GM06990 (cell line): ENCODE measurements at regions not wholly inside any gene's neighbourhood (a gene's known extent, or its start where the extent isn't known, plus 50 kb on each side); places are given as distances from the start of the nearest gene placed in this dataset.

Source experiments
- DNase-seq: peaks from one replicate; pipeline ENCODE4 v3.0.0-alpha.2; 2011; ENCODE audit not compliant: insufficient read length; ENCODE audit errors: extremely low read depth
- H3K27me3 ChIP-seq: replicated peaks from 2 replicates; pipeline ENCODE4 v1.6.0; 2011; ENCODE audit warnings: low read length; ENCODE audit not compliant: control insufficient read depth, insufficient read depth
- H3K36me3 ChIP-seq: 2 replicates; pipeline ENCODE4 v1.5.1; 2011; ENCODE audit warnings: low read length; ENCODE audit not compliant: control insufficient read depth, insufficient read depth
- H3K4me3 ChIP-seq: replicated peaks from 2 replicates; pipeline ENCODE4 v1.5.1; 2011; ENCODE audit warnings: low read depth, mild to moderate bottlenecking, control low read depth, low read length
- TF ChIP-seq, protein P1 (sequence below): IDR thresholded peaks from 2 replicates; pipeline ENCODE4 v1.5.1; 2011; ENCODE audit warnings: low read length, control low read depth, mild to moderate bottlenecking, inconsistent platforms; ENCODE audit not compliant: insufficient read depth, poor library complexity, severe bottlenecking

- H3K4me3 ChIP-seq, result no peak overlapping the region
- no peaks in the 10 kb centered on the region for H3K36me3 ChIP-seq
- H3K27me3 ChIP-seq, result no peaks in the 10 kb centered on the region
- TF ChIP-seq, protein P1, sequence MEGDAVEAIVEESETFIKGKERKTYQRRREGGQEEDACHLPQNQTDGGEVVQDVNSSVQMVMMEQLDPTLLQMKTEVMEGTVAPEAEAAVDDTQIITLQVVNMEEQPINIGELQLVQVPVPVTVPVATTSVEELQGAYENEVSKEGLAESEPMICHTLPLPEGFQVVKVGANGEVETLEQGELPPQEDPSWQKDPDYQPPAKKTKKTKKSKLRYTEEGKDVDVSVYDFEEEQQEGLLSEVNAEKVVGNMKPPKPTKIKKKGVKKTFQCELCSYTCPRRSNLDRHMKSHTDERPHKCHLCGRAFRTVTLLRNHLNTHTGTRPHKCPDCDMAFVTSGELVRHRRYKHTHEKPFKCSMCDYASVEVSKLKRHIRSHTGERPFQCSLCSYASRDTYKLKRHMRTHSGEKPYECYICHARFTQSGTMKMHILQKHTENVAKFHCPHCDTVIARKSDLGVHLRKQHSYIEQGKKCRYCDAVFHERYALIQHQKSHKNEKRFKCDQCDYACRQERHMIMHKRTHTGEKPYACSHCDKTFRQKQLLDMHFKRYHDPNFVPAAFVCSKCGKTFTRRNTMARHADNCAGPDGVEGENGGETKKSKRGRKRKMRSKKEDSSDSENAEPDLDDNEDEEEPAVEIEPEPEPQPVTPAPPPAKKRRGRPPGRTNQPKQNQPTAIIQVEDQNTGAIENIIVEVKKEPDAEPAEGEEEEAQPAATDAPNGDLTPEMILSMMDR, result no peak
- DNase-seq, result no peak
Measured at GRCh38 chr10:80878330-80878729, 340.6 kb downstream of the SH2D4B start.

DNA sequence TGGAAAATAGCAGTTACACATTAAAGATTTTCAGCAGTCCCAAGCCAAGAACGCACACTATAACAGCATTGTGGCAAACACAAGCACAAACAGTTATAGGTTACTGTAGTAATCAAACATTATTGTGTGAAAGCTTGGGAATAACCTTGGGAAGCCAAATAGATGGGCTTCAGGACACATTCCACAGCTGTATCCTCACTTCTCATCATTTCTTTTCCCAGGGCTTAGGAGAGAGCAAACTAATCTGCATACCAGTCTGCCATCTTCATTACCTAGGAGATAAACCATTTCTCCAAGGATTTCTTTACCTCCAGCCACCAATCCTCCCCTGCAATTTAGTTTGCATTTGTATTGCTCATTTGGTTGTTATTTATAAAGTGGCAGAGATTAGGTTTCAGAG is 352.4 kb downstream of the SH2D4B start:
- Histone ChIP-seq H3K27me3 (no peaks in the 10 kb centered on the region; the same call in 1 of the 2 replicates), H3K4me3 (no peak overlapping the region), H3K36me3 (no peaks in the 10 kb centered on the region)
- TF ChIP-seq, protein P1, result no peak
- no peak for DNase-seq

GRCh38 chr10:80893256-80893655 is 355.6 kb downstream of the SH2D4B start:
- TF ChIP-seq, protein P1, result no peak
- Histone ChIP-seq H3K4me3 (no peak overlapping the region), H3K36me3 (no peaks in the 10 kb centered on the region), H3K27me3 (no peaks in the 10 kb centered on the region; the same call in 1 of the 2 replicates)
- no peak for DNase-seq

- no peaks in the 10 kb centered on the region for H3K36me3 ChIP-seq
- TF ChIP-seq, protein P1, result no peak
Measured at GRCh38 chr10:80894311-80894791, 356.6 kb downstream of the SH2D4B start.

DNA sequence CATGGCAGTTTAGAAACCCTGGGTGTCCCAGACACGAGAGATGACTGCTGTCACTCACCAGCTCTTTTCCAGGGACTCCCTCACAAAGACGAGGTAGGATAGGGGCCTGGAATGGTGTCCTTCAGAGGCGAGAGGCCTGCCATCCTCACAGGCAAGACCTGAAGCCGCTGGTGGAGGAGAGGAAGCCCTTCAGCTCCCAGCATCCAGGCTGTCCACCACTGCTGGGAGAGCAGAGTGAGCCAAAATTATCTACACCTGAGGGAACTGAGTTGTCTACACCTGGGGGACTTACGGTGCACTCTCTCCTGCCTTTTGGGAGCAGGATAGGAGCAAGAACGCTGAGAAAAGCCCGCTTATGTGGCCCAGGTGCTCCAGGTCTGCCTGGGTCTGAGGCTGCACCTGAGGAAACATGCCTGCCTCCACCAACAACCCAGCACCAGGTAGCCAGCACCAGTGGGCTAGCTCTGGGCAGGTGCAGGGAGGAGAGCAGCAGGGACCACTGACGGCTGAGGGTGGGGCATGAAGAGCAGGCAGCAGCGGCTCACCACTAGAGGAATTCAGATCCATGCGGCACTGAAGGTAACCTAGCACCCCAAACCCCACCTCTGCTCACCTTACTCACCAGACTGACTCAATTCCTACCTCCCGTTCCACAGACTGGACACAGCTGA is 357.2 kb downstream of the SH2D4B start:
- TF ChIP-seq, protein P1, result no peak
- Histone ChIP-seq H3K4me3 (no peak overlapping the region), H3K27me3 (no peaks in the 10 kb centered on the region; the same call in 1 of the 2 replicates), H3K36me3 (no peaks in the 10 kb centered on the region)
- DNase-seq, result no peak

More at GRCh38 chr10:80894311-80894791, 356.6 kb downstream of the SH2D4B start:
- Histone ChIP-seq H3K4me3 (no peak overlapping the region), H3K27me3 (no peaks in the 10 kb centered on the region; the same call in 1 of the 2 replicates)
- DNase-seq, result no peak

DNA sequence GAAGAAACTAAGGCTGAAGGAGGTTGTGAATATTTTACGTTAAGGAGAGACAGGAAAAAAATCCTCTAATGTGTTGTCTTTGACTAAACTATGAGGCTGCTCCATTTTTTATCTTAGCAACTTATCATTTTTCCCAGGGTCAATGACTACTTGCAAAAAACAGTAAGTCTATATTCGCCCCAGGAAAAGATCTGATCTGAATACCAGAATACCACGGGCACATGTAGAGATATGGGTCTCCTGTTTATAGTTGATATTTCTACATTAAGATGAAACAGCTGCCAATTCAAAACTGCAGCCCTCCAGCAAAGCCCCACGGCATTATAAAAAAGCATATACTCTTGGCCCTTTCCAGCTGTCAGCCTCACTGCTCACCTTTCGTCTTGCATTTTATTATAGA is 358.4 kb downstream of the SH2D4B start:
- TF ChIP-seq, protein P1, result no peak
- no peaks in the 10 kb centered on the region for H3K36me3 ChIP-seq
- no peaks in the 10 kb centered on the region; the same call in 1 of the 2 replicates for H3K27me3 ChIP-seq
- no peak overlapping the region for H3K4me3 ChIP-seq
- DNase-seq, result no peak
